ENCODE measurements at regions not wholly inside any gene's neighbourhood (a gene's known extent, or its start where the extent isn't known, plus 50 kb on each side); places are given as distances from the start of the nearest gene placed in this dataset.

DNA sequence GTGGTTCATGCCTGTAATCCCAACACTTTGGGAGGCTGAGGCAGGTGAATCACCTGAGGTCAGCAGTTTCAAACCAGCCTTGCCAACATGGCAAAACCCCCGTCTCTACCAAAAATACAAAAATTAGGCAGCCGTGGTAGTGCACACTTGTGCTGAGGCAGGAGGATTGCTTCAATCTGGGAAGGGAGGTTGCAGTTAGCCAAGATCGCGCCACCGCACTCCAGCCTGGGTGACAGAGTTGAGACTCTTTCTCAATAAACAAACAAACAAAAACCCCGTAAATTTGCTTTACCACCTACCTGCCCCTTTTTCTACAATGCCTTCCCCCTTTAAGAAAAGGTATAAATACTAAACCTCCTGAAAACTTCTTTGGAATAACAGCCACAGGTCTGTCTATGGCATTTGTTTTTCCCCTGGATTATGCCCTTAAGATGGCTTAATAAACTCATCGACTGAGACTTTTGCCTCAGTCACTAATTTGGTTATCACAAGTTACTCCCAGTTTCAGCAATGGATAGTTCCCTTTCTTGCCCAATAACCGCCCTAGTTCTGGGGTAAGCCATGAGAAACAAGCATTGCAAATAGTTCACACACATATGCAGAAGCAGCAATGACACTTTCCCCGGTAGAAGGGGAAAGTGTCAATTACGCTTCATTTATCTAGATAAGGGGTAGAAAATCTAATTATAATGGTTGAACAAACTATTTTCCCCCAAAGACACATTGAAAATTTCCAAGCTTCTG lies 52.8 kb upstream of the SVIL start:
- TF ChIP-seq, protein P1, sequence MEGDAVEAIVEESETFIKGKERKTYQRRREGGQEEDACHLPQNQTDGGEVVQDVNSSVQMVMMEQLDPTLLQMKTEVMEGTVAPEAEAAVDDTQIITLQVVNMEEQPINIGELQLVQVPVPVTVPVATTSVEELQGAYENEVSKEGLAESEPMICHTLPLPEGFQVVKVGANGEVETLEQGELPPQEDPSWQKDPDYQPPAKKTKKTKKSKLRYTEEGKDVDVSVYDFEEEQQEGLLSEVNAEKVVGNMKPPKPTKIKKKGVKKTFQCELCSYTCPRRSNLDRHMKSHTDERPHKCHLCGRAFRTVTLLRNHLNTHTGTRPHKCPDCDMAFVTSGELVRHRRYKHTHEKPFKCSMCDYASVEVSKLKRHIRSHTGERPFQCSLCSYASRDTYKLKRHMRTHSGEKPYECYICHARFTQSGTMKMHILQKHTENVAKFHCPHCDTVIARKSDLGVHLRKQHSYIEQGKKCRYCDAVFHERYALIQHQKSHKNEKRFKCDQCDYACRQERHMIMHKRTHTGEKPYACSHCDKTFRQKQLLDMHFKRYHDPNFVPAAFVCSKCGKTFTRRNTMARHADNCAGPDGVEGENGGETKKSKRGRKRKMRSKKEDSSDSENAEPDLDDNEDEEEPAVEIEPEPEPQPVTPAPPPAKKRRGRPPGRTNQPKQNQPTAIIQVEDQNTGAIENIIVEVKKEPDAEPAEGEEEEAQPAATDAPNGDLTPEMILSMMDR (conservative IDR thresholded peaks at IDR 0.05 in 1 of 2, IDR thresholded peaks at IDR 0.05 in 1 of 2; ENCODE audit: low read depth in 1 of 2, low read length in 2 of 2), result no peak
- no peak for TF ChIP-seq EZH2 (IDR thresholded peaks at IDR 0.05; ENCODE audit: low read length, missing control alignments)

All from fibroblast of lung (primary cell).